ENCODE measurements at regions not wholly inside any gene's neighbourhood (a gene's known extent, or its start where the extent isn't known, plus 50 kb on each side); places are given as distances from the start of the nearest gene placed in this dataset.

- TF ChIP-seq POLR2A (IDR thresholded peaks at IDR 0.05) (no peak), CTCF (IDR thresholded peaks at IDR 0.05) (no peak)
Observed at GRCh38 chr2:104163611-104164130, 690.2 kb upstream of the POU3F3 start.

All from lower leg skin (tissue), 3 donors.